Head of caudate nucleus (tissue), 42 donors: ENCODE measurements at regions not wholly inside any gene's neighbourhood (a gene's known extent, or its start where the extent isn't known, plus 50 kb on each side); places are given as distances from the start of the nearest gene placed in this dataset.

ENCODE experiments used
- DNase-seq, 42 donors: peaks; one replicate each; pipeline versions ENCODE4 v3.0.0 to v3.0.0-alpha.2; 2020 to 2021; ENCODE audit warnings: mixed read lengths in 7 of 42
- intact Hi-C: fragments of 100-400 bp; cut with DNase I; formaldehyde crosslinking; loops from one replicate; pipeline ENCODE4 v1.15.0; 2022

DNA sequence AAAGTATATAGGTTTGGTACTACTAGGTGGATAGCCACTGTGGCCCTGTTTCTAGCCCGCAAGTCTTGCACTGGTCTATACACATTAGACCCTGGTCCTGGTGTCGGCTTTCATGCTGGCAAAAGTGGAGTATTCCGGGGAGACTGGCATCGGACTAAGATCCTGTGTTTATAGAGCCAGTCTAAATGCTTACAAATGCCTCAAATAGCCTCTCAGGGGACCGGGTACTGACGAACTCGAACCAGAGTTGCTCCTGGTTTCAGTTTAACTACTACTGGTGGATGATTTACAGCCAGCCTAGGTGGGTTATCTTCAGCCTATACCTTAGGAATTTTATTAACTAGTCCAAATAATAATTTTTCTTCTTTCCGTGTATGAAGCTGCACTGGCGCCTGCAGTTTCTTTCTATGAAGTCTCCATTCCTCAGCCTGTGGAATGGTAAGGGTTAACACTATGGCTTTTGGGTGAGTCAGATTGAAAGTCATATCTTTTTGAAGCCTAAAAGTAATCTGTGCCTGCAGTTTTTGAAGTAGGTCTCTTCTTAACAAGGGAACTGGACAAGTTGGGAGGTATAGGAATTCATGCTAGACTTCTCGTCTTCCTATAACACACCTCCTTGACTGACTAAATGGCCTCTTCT lies 51.3 kb downstream of the OR10H4 start:
- intact Hi-C loops = no loop called here
- no peak for DNase-seq

DNA sequence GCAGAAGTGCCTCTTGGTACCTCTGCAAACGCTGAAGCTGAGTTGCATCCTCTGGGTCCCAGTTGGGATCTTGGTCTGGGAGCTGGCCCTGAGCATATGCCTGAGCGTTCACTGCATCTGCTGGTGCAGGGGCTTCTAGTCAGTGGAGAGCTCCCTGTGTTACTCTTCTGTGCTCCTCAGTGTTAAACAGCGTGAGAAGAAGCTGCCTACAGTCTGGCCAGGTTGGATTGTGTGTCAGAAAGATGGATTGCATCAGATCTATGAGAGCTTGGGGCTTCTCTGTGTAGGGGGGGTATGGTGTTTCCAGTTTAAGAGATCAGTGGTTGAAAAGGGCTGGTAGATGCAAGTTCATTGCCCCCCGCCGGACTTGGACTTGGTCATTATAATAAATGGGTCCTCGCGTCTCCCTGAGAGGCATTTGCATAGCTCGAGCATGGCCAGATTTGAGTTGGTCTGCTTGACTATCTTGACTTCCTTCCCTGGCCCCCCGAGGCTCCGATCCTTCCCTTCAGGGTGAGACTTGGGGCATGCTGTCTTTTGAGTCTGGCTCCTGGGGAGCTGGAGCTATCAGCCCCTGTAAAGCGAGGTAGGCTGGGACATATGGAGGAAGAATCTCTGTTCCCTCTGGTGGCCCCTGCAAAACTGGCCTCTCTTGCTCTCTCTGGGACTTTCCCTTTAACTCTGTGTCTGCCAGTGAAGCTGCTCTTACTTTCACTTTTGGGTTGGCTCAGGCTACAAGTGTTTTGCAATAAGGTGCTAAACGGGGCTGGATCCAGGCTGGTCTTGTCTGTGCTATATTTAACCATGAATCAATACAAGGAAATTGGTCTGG lies 52.9 kb downstream of the OR10H4 start:
- DNase-seq = peak in 1 of 42 donors; percentile 47
- intact Hi-C loops = no loop called here

DNA sequence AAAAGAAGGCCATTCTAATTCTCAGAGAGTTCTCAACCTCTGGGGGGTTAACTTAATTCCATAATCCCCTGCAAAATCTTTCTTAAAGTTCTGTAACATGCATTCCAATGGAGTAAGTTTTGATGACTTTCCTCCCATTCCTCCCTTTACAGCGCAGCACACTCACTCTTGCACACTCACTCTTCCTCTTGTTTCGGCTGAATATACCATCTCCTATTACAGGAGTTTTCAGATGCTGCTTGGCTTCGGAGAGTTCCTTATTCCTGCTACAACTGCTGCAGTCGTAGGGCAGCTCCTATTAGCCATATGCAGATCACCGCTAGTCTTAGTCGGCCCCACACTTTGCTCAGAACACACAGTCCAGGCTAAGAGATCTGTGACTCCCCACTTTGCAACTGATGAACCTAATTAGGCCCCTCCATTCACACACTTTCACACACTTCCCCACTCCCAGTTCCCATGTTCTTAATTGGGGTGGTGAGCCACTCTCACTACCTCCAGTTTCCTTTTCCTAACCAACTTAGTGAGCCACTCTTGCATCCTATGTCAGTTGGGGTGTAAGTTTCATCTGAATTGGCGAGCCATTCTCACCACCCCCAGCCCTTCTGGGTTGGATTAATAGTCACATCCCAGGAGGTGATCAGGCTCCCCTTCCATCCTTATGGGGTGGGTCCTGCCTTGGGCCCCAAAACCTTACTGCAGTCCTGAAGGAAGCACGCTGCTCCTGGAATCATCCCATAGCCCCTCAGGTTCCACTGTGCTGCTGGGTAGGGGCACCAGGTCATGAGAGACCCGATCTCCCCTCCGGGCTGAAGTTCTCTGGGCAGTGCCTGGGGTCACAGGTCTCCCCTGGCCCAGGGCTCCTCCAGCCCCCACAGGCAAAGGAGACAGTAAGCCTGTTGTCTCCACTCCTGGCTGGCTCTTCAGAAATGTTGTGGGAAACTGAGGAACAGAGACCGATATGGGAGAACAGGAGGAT lies 53.9 kb downstream of the OR10H4 start:
- intact Hi-C loops = no loop called here
- DNase-seq = no peak

DNA sequence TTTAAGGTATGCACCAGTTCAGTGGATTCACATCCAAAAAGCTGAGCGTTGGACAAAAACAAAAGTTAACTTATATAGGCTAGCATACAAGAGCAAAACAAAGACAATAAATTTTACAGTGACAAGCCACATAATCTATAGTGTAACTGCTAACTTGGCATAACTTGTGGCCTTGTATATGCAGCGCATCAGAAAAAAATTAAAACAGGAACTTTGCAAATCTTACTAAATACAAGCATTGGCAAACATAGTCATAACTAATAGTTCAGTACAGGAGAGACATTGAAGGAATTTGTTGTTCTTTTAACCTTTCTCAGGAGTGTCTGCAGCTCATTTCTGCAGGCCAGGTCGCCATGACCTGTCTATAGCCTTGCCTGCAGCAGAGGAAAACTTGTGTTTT lies 54.6 kb downstream of the OR10H4 start:
- DNase-seq = no peak
- intact Hi-C loops = no loop called here

DNA sequence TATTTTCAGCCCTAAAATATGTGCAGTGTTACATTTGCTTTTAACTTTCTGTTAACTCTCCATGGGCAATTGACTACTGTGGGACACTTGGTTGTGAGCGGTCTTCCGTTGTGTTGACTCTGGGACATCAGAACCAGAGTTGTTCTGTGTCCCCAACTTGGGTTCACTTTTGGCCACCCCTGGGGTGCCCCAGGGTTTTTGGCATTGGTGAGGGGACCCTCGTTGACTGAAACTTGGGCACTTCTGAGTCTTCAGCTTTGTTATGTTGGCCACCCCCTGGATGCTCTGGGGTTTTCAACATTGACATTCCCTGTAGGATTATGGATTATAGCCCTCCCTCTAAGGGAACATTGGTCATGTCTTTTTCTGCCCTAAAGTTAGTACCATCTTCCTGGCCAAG lies 57.1 kb downstream of the OR10H4 start:
- DNase-seq = peak in 1 of 42 donors; percentile 18
- intact Hi-C loops = no loop called here

GRCh38 chr19:16012552-16012951 lies 63.7 kb upstream of the TPM4 start:
- intact Hi-C loops = no loop called here
- peak in 3 of 42 donors; percentile 6 to 13 (median 10) for DNase-seq

DNA sequence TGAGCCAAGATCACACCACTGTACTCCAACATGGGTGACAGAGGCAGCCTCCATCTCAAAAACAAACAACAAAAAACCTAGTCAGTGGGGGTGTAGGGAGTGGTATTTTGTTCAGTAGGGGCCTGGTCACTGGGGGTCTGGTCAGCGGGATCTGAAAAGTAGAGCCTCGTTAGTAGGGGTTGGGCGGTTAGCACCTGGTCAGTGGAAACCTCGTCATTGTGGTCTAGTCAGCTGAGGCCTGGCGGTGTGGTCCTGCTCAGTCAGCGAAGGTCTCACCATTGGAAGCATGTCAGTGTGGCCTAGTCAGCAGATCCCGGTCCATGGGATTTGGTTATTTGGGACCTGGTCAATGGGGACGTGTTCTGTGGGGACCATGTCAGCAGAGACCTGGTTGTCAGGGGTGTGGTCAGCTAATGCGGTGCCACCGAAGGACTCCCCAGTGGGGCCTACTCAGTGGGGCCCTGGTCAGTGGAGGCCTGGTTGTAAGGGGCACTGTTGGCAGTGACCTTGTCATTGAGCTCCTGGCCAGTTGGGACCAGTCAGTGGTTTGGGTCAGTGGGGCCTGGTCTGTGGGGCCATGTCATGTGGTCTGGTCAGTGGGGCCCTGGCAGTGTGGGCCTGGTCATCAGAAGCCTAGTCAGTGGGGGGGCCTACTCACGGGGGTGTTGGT lies 63.0 kb upstream of the TPM4 start:
- intact Hi-C loops = no loop called here
- DNase-seq = peak in 6 of 42 donors; percentile 5 to 22 (median 16)

GRCh38 chr19:16013851-16014840 lies 62.1 kb upstream of the TPM4 start:
- intact Hi-C loops = no loop called here

DNA sequence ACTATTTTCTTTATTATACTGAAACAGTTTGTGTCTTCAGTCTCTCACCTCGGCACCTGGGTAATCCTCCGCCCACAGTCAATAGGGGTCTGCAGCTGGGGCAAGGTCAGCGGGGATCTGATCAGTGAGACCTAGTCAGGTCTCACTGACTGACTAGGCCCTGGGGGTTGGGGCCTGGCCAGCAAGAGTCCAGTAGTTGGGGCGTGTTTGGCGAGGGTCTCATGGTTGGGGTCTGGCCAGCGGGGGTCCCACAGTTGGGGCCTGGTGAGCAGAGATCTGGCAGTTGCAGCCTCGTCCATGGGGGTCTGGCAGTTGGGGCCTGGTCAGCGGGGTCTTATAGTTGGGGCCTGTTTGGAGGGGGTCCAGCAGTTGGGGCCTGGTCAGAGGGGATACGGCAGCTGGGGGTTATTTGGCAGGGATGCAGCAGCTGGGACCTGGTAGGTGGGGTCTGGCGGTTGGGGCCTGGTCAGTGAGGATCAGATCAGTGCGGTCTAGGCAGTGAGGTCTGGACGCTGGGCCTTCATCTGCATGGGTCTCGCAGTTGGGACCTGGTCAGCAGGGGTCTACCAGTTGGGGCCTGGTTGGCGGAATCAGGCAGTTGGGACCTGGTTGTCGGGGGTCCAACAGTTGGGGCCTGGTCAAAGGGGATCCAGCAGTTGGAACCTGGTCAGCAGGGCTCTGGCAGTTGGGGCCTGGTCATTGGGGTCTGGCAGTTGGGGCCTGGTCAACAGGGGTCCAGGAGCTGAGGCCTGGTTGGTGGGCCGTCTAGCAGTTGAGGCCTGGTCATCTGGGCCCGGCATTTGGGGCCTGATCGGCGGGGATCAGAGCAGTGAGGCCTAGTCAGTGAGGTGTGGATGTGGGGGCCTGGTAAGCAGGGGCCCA lies 61.1 kb upstream of the TPM4 start:
- intact Hi-C loops = no loop called here
- peak in 7 of 42 donors; percentile 6 to 42 (median 14) for DNase-seq

More at GRCh38 chr19:16013851-16014840, 62.1 kb upstream of the TPM4 start:
- peak in 8 of 42 donors; percentile 2 to 31 (median 10) for DNase-seq

DNA sequence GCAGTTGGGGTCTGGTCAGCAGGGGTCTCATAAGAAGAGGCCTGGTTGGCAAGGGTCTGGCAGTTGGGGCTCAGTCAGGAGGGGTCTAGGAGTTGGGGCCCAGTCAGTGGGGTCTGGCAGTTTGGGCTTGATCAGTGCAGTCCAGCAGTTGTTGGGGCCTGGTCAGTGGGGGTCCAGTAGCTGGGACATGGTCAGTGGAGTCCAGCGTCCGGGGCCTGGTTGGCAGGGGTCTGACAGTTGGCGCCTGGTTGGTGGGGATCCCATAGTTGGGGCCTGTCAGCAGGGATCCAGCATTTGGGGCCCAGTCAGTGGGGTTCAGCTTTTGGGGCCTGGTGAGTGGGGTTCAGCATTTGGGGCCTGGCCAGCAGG lies 60.5 kb upstream of the TPM4 start:
- DNase-seq = peak in 4 of 42 donors; percentile 8 to 38 (median 22)
- intact Hi-C loops = no loop called here

DNA sequence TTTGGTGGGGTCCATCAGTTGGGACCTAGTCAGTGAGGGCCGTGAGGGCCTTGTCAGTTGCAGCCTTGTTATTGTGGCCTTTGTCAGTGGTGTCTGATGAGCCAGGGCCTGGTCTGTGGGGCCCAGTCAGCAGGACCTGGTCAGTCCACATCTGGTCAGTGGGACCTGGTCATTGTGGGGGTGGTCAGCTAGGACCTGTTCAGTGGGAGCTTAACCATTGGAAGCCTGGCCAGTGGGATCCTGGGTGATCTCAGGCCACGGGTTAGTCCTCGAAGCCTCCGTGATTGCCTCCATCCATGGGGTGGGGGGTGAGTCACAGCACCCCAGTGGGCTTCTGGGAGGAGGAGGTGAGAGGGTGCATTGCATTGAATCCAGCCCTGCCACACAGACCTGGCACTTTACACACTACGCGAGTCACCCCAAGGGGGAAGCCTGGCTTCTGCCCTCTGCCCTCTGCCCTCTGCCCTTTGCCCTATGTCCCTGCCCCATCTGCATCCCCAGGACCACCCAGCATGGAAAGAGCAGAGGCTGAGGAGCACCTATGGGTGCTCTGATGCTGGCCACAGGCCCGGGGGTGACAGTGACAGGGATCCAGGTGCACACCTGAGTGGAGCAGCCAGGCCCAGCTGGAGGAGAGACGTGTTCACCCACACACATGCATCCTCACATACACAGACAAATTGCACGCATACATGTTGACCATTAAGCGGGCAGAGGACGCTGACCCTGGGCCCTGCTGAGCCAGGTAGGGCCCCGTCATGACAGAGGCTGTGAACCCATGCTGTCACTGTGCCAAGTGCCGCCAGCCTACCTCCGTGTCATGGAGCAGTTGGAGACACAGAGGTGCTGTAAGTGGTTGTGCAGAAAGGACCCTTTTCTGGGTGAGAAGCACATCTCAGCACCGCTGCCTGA lies 59.8 kb upstream of the TPM4 start:
- DNase-seq = peak in 5 of 42 donors; percentile 11 to 25 (median 23)
- intact Hi-C loops = no loop called here

DNA sequence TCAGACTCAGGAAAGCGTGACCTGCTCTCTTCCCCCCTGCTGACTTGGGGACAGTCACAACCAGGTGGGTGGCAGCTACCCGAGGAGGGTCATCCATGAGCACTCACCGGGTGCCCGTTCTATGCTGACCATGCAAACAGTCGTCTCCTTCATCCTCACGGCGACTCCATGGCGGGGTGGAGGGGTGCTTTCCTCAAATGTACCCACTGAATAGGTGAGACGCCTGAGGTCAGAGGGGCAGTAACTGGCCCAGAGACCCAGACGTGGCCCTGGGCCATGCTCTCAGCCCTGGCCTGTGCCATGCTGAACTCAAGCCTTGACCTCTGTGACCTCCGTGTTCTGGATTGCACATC lies 59.2 kb upstream of the TPM4 start:
- intact Hi-C loops = no loop called here

DNA sequence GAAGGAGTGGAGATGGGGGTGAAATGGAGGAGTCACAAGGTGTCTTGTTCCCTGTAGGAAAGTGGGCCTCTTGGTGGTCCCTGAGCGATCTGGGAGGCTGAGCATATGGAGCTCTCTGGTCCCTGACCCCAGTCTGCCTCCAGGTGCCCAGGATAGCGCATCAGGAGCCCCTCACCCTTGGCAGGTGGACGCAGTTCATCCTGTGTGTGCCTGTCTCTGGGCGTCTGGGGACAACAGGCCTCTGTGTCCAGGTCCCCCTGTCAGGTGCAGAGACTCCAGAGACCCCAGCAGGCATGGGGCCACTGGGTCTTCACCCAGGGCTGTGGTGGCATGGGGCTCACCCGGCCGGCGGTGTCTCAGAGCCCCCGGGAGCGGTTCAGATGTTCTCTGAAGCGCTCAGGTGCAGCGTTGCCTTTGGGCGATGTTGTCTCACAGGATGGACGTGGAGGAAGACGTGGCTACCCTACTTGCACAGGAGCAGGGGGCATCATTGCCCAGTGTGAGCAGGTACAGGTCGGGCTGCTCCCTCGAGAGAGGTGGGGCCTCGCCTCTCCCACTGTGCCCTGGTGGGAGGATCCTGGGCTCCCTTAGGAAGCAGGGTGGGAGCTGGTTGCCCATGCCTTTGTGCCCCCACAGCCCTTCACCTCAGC lies 58.1 kb upstream of the TPM4 start:
- intact Hi-C loops = no loop called here
- DNase-seq = peak in 6 of 42 donors; percentile 1 to 30 (median 10)

More for the DNA sequence above, 59.2 kb upstream of the TPM4 start:
- peak in 6 of 42 donors; percentile 4 to 34 (median 8) for DNase-seq

DNA sequence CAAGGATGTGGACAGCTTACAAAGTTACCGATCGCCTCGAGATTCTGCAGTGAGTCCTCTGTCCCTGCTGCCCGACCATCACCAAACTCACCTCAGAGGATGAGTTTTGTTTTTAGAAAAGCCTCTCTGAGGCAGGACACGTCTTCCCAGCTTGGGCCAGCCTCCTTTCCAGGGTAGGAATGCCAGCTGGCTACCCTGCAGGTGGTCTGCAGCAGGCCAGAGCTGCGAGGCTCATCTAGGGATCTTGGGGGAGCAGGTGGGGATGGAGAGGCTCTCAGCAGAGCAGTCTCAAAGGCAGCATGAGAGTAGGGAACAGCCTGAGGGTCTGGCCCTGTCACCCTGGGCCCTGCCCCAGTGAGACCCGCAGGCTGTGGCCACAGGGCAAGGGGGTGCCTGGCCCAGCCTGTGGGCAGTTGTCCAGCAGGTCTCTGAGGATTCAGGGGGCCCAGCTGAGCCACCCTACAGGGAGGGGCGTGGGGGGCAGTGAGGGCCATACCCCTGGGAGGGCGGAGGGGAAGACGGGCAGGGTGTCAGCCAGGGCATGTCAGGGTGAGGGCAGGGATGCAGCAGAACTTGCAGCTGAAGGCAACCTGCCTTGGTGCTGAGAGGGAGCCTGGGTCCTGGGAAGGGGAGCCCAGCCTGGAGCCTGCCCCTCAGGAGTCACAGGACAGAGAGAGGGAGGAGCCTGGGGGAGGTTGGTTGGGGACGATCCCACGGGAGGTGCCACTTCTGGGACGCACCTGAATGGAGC lies 57.3 kb upstream of the TPM4 start:
- peak in 5 of 42 donors; percentile 7 to 30 (median 17) for DNase-seq
- intact Hi-C loops = no loop called here
